ENCODE measurements at regions not wholly inside any gene's neighbourhood (a gene's known extent, or its start where the extent isn't known, plus 50 kb on each side); places are given as distances from the start of the nearest gene placed in this dataset.

GRCh38 chr5:73306078-73306719, 133.2 kb downstream of the TMEM174 start:
- no peak for DNase-seq

DNA sequence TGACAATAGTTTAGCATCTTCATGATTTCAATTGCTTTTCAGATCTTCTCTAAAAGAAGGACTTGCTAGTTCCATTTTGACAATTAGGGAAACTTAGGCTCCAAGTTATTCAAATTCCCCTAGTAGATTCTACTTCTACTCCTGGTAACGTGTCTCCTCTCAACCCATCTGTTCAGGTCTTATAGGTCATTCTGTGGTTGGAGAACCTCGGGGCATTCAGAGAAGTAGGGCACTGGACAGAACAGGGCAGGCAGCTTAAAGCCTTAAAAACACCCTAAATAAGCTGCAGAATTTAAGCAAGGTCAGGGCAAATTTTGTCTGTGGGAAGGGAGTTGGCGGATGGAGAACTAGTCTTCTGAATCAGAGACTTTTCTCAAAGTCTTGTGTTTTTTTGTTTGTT, 132.4 kb downstream of the TMEM174 start:
- DNase-seq, result no peak

GRCh38 chr5:73304381-73304780, 131.4 kb downstream of the TMEM174 start:
- no peak for DNase-seq

DNA sequence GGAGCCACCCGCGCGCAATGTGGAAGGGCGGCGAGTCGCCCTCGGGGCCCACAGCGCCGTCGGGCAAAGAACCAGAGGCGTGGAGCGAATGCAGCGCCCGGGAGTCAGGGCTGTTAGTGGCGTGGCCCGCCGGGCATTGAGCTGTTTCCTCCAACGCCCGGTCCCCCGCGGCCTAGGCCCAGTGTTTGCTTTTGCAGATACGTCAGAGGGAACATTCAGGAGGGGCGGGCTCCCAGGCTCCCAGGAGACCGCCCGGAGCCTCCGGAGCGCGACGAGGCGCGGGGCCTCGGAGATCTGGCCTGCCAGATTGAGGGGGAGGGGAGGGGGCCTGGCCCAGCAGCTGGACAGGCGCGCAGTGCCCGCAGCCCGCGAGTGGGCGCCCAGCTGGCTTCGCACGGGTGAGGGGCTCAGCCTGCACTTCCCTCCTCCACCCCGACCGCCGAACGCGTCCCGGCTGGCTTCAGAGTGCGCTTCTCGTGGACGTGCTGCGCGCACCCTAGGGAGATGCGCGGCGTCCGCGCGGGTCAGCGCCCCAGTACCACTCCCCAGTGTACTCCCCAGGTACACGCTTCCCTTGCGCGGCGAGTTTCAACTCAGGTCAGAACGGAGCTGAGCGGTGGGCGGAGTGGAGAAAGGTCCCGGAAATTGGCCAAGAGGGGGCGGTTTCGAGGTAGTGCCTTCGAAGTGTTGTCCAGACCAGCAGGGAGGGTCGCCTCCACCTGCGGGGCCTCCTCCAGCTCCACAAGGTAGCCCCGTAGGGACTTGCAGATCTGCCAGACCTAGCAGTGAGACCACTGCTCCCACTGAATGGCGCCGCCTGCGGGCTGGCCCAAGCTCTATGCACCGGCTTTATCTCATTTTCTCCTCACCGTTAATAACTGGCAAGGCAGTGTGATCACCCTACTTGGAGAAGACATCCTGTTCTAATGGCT, 130.4 kb downstream of the TMEM174 start:
- no peak for DNase-seq

- DNase-seq, result no peak
Measured at GRCh38 chr5:73302797-73303147, 129.8 kb downstream of the TMEM174 start.

DNA sequence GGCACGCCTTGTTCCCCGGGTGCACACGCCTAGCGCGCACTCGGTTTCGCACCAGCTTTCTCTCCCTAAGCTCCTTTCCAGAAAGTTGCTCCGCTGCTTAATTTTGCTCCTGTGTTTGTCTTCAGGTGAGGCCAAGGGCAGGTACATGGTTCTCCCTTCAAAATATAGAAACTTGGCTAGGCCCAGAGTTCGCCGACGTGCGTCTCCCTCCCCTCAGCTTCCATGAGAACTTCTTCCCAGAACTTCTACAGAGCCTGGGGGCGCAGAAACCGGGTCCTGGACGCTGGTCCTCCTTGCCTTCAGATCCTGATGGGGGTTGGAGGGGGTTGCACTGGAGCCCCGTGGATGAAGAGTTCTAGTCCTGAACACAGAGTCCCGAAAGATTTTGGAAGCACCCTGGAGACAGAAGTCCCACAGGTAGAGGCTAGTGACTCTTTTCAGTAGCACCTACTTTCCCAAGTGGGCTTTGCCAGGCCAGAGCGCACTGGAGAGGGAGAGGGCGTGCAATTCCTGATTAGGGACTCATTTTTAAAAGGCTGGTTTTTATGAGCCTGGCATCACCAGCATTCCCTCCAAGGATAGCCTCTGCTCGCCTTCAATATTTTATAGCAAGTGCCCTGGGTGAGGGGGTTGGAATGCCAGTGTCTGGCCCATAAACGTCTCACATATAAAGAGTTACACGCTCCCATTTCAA, 128.4 kb downstream of the TMEM174 start:
- no peak for DNase-seq

DNA sequence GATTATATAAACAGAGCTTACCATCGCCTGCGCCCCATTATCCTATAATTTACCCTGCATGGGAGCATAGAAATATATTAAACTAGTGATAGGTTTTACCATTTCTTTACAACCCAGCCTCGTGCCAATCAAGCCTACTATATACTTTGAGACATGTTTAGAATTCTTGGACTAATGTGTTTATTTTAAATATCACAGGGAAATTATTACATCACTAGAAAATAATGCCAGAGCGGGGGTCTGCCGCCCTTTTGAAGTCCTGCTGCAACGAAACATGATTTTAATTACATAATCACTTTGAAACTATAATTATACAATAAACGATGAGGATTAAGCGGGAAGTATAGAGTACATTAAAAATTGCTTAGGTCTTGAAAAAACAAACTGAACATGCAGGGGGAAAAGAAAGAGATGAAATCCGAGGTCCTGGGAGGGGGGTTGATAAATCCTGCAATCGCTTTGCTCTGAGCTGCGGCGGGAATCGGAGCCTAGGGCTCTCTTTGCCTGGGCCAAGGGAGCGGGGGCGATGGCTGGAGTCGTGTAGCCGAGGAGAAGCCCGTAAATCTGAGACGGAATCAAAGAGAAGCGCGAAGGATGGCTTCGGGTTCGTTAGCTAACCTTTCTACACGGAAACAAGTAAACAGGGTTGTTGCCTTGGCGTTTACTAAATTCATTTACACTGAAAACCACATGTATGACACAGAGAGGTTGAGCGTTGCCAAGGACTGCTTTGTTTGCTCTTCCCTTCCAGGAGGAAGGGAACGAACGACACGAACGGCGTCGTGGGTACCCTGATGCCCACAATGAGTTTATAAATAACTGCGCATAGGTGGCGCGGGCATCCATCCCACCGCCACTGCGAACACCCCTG, 127.6 kb downstream of the TMEM174 start:
- DNase-seq, result no peak

DNA sequence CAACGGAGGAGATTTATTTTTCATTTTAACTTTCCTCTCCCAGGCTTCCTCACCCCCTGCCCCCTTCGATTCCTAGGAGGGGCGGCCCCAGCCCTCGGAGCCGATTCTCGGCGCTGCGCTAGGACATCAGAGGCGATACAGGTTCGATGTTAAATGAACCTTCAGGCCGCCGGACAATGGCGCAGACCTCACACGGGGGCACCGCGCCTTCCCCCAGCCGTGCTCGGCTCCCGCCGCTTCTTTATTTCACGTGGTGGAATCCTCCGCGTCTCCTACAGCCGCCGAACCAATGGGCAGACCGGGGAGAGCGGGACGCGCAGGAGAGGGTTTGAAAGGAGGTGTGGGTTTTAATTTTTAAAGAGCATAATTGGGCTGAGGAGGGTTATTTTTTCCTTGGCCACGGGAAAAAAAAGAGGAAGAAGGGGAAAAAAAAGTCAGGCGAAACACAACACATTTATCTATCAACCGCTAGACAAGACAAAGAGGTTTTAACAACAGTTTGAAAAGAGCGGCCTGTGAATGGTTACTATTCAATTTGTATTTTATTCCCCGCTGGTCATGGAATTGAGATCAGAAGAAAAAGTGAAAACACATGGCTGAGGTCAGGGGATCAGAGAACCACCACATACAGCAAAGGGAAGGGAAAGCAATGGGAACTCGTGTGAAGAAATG, 126.8 kb downstream of the TMEM174 start:
- DNase-seq, result no peak

- DNase-seq, result no peak
Measured at GRCh38 chr5:73298772-73299630, 126.0 kb downstream of the TMEM174 start.

GRCh38 chr5:73298251-73298771, 125.3 kb downstream of the TMEM174 start:
- no peak for DNase-seq

- no peak for DNase-seq
Measured at GRCh38 chr5:73297430-73297829, 124.4 kb downstream of the TMEM174 start.

DNA sequence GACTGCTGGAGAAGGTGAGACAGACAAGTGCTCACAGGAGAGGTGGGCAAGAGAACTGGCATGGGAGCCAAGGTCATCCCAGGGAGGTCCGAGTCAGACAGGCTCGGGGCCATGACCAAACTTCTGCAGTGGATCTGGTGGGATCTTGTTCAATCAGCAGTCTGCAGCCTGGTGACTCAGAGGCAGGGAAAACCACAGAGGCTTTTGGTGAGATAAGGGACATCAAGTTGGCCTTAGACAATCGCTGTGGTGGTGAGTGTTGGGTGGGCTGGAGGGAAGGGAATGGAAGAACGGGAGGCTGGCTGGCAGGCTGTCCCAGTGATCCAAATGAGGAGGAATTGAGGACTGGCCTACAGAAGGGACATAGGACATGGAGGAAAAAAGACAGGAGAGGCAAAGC, 123.8 kb downstream of the TMEM174 start:
- DNase-seq, result no peak

GRCh38 chr5:73295921-73296320, 122.9 kb downstream of the TMEM174 start:
- DNase-seq, result no peak

DNA sequence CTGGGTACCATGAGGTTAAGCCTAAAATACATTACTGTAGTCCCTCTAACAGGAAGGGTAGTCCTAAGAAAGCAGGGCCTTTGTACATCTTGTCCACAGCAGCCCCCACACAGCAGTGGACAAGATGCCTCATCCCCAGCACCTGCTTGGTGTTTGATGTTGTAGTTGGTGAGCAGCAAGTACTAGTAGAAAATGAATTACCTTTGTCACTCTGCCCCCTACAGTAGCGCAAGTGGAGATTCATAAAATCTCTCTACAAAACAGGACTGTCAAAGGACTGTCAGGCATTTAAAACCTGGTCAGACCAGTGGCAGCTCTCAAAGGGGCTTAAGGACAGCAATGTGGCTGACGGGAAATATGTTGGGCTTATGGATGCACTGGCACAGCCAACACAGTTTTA, 122.5 kb downstream of the TMEM174 start:
- DNase-seq, result no peak

- DNase-seq, result no peak
Measured at GRCh38 chr5:73292816-73293459, 119.9 kb downstream of the TMEM174 start.

DNA sequence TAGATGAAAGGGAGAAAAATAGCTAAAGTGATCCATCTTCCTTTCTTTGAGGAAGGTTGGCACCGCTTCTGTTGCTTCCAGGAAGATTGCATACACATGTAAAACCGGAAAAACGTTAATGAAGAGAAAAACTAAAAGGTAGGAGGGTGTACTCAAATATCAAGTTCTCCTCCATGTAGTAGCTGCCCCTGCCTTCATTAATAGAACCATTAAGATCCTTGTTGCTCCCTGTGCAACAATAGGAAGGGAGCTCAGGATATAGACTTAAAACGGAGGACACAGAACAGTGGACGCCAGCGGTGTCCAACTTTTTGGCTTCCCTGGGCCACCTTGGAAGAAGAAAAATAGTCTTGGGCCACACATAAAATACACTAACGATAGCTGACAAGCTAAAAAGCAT, 118.9 kb downstream of the TMEM174 start:
- DNase-seq, result no peak

GRCh38 chr5:73290242-73290641, 117.2 kb downstream of the TMEM174 start:
- DNase-seq, result no peak

DNA sequence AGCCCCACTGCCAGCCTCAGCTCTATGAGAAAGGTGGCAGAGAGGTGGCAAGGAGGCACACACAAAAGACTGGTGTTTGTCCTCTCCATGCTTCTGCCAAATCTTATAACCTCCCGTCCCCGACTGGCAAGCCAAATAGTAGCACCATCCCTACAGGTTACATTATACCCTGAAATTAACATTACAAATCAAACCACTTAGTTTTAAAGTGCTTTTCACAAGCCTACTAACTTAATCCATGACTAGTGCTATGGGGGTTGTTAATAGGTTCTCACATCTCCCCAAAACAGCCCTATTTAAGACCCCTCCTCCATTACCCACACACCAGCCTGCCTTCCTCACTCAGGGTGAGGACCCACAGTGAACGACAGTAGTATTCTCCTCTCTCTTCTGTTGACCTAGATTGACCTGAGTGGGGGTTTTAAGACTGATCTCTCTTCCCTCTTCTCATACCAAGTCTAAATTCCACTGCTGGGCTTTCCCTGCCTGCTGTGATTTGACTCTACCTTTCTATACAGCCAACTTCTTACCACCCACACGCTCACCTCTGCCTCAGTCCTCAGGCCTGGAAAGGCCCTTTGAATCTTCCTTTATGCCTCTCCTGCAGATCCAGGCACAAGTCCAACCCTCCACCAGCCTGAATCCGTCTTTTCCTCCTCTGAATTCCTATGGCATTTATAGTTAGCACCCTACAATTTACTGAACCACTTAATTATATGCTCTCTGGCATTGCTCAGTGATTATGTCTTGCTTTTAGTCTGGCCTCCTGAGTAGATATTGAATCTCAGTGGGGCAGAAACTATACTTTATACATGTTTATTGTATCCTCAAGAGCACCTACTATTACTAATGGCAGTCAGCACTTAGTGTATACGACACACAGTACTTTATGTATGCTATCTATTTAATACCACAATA, 116.1 kb downstream of the TMEM174 start:
- DNase-seq, result no peak

DNA sequence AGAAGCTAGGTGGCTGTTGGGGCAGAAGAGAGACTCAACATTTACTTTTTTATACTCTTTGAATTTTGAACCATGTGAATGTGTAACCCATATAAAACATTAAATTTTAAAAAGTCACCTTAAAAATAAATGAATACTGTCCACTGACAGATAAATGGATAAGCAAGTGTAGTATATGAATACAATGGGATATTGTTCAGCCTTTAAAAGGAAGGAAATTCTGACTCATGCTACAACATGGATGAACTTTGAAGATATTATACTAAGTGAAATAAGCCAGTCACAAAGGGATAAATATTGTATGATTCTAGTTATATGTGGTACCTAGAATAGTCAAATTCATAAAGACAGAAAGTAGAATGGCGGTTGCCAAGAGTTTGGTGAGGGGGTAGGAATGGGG, 113.9 kb downstream of the TMEM174 start:
- no peak for DNase-seq

Data from CD4-positive, alpha-beta T cell treated with Interleukin-21 for 1 hour (primary cell).